K562 (cell line): ENCODE measurements at regions not wholly inside any gene's neighbourhood (a gene's known extent, or its start where the extent isn't known, plus 50 kb on each side); places are given as distances from the start of the nearest gene placed in this dataset.

Source experiments
- DDX20 ChIP-seq: fragments of 450-650 bp; IDR thresholded peaks from 2 replicates; pipeline ENCODE4 v1.6.1; 2016; ENCODE audit warnings: missing genetic modification characterization, low read depth, mild to moderate bottlenecking, missing compliant biosample characterization, moderate library complexity
- MBD2 ChIP-seq: sonication (generic); IDR thresholded peaks from 2 replicates; pipeline ENCODE4 v1.6.1; 2016; ENCODE audit warnings: low read depth, borderline replicate concordance
- TCF3 ChIP-seq: sonication (generic); formaldehyde crosslinking; IDR thresholded peaks from 2 replicates; pipeline ENCODE4 v1.4.0; 2020; ENCODE audit warnings: mild to moderate bottlenecking, missing genetic modification reagents
- TFAM ChIP-seq: fragments of 250-450 bp; sonication (Bioruptor Pico); conservative IDR thresholded peaks from 2 replicates; pipeline ENCODE4 v1.5.0; 2021; ENCODE audit warnings: mild to moderate bottlenecking, moderate library complexity
- TSC22D4 ChIP-seq: fragments of 450-650 bp; IDR thresholded peaks from 2 replicates; pipeline ENCODE4 v1.6.1; 2016; ENCODE audit warnings: missing genetic modification characterization, missing biosample characterization, control low read depth
- ZBTB8A ChIP-seq: fragments of 450-650 bp; IDR thresholded peaks from 2 replicates; pipeline ENCODE4 v1.6.1; 2018; ENCODE audit warnings: mild to moderate bottlenecking, moderate library complexity; ENCODE audit not compliant: partially characterized antibody
- ZFP30 ChIP-seq: fragments of 250-450 bp; sonication (Bioruptor Pico); IDR thresholded peaks from 2 replicates; pipeline ENCODE4 v1.8.0; 2022; ENCODE audit warnings: moderate library complexity, mild to moderate bottlenecking, inconsistent platforms, borderline replicate concordance
- TF ChIP-seq, protein P1 (sequence below): fragments of 450-650 bp; IDR thresholded peaks from 2 replicates; pipeline ENCODE4 v1.6.1; 2016; ENCODE audit warnings: mild to moderate bottlenecking, moderate library complexity

GRCh38 chr22:47486569-47487312 is 724.3 kb downstream of the TBC1D22A start (continued):
- TF ChIP-seq, protein P1, sequence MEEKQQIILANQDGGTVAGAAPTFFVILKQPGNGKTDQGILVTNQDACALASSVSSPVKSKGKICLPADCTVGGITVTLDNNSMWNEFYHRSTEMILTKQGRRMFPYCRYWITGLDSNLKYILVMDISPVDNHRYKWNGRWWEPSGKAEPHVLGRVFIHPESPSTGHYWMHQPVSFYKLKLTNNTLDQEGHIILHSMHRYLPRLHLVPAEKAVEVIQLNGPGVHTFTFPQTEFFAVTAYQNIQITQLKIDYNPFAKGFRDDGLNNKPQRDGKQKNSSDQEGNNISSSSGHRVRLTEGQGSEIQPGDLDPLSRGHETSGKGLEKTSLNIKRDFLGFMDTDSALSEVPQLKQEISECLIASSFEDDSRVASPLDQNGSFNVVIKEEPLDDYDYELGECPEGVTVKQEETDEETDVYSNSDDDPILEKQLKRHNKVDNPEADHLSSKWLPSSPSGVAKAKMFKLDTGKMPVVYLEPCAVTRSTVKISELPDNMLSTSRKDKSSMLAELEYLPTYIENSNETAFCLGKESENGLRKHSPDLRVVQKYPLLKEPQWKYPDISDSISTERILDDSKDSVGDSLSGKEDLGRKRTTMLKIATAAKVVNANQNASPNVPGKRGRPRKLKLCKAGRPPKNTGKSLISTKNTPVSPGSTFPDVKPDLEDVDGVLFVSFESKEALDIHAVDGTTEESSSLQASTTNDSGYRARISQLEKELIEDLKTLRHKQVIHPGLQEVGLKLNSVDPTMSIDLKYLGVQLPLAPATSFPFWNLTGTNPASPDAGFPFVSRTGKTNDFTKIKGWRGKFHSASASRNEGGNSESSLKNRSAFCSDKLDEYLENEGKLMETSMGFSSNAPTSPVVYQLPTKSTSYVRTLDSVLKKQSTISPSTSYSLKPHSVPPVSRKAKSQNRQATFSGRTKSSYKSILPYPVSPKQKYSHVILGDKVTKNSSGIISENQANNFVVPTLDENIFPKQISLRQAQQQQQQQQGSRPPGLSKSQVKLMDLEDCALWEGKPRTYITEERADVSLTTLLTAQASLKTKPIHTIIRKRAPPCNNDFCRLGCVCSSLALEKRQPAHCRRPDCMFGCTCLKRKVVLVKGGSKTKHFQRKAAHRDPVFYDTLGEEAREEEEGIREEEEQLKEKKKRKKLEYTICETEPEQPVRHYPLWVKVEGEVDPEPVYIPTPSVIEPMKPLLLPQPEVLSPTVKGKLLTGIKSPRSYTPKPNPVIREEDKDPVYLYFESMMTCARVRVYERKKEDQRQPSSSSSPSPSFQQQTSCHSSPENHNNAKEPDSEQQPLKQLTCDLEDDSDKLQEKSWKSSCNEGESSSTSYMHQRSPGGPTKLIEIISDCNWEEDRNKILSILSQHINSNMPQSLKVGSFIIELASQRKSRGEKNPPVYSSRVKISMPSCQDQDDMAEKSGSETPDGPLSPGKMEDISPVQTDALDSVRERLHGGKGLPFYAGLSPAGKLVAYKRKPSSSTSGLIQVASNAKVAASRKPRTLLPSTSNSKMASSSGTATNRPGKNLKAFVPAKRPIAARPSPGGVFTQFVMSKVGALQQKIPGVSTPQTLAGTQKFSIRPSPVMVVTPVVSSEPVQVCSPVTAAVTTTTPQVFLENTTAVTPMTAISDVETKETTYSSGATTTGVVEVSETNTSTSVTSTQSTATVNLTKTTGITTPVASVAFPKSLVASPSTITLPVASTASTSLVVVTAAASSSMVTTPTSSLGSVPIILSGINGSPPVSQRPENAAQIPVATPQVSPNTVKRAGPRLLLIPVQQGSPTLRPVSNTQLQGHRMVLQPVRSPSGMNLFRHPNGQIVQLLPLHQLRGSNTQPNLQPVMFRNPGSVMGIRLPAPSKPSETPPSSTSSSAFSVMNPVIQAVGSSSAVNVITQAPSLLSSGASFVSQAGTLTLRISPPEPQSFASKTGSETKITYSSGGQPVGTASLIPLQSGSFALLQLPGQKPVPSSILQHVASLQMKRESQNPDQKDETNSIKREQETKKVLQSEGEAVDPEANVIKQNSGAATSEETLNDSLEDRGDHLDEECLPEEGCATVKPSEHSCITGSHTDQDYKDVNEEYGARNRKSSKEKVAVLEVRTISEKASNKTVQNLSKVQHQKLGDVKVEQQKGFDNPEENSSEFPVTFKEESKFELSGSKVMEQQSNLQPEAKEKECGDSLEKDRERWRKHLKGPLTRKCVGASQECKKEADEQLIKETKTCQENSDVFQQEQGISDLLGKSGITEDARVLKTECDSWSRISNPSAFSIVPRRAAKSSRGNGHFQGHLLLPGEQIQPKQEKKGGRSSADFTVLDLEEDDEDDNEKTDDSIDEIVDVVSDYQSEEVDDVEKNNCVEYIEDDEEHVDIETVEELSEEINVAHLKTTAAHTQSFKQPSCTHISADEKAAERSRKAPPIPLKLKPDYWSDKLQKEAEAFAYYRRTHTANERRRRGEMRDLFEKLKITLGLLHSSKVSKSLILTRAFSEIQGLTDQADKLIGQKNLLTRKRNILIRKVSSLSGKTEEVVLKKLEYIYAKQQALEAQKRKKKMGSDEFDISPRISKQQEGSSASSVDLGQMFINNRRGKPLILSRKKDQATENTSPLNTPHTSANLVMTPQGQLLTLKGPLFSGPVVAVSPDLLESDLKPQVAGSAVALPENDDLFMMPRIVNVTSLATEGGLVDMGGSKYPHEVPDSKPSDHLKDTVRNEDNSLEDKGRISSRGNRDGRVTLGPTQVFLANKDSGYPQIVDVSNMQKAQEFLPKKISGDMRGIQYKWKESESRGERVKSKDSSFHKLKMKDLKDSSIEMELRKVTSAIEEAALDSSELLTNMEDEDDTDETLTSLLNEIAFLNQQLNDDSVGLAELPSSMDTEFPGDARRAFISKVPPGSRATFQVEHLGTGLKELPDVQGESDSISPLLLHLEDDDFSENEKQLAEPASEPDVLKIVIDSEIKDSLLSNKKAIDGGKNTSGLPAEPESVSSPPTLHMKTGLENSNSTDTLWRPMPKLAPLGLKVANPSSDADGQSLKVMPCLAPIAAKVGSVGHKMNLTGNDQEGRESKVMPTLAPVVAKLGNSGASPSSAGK = no peak
- no peak for TF ChIP-seq TFAM (CRISPR knock-in tag)
- TF ChIP-seq ZBTB8A = no peak
- TF ChIP-seq TCF3 (CRISPR knock-in tag) = no peak
- TF ChIP-seq ZFP30 (CRISPR knock-in tag) = no peak
- TF ChIP-seq DDX20 (tag) = no peak
- TF ChIP-seq MBD2 = no peak
- no peak for TF ChIP-seq TSC22D4 (tag)
